ENCODE measurements at regions not wholly inside any gene's neighbourhood (a gene's known extent, or its start where the extent isn't known, plus 50 kb on each side); places are given as distances from the start of the nearest gene placed in this dataset.
"Not testable (repeated sequence)": the region's sequence is repeated elsewhere in the genome, so short reads cannot be mapped to it uniquely, and the experiment has no call there.

DNA sequence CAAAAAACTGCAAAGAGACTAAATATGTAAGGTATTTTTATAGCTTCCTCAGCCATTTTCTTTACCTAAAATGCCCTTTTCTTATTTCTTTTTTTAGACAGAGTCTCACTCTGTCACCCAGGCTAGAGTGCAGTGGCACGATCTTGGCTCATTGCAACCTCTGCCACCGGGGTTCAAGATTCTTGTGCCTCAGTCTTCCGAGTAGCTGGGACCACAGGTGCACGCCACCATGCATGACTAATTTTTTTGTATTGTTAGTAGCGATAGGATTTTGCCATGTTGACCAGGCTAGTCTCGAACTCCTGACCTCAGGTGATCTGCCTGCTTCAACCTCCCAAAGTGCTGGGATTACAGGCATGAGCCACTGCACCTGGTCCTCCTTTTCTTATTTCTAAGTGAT, 99.4 kb upstream of the CHD1 start:
- H3K9me3 Mint-ChIP-seq, ATAC-seq, DNase-seq, H3K27me3 Mint-ChIP-seq: not testable (repeated sequence)
- Mint-ChIP-seq H3K27ac (peak overlapping the region in 1 of 2 donors; percentile 73), H3K4me3 (peak overlapping the region; percentile 19 to 21), H3K4me1 (peaks cover 57% of the 10 kb centered on the region)

DNA sequence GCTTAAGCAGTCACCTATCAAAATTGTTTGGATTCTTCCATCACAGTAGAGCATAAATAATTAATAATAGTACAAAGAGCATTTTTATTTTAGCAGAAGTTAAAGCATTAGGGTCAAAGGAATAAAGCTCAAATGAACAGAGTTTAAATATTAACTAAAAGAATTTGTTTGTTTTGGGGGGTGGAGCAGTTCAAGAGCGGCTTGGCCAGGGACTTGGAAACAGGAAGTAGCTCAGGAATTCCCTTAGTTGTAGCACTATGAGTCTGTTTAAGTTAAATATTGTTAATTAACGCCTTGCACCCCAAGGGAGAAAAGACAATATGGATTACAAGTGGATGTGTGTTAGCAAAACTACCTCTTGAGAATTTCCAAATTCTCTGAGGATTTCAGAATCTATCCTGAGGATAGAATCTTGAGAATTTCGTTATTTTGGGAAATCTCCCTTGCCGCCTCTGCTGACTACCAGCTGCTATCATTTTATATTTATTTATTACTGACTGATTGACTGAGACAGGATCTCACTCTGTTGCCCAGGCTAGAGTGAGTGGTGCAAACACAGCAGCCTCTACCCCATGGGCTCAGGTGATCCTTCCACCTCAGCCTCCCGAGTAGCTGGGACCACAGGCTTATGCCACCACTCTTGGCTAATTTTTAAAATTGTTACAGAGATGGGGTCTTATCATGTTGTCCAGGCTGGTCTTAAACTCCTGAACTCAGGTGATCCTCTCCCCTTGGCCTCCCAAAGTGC, 96.7 kb upstream of the CHD1 start:
- ATAC-seq (no peak), DNase-seq (no peak)
- peak overlapping the region in 1 of 2 donors; percentile 11 for H3K27ac Mint-ChIP-seq
- H3K4me1 Mint-ChIP-seq: peaks cover 40% of the 10 kb centered on the region
- H3K9me3 Mint-ChIP-seq: no peaks in the 10 kb centered on the region
- H3K27me3 Mint-ChIP-seq: no peaks in the 10 kb centered on the region
- H3K4me3 Mint-ChIP-seq: no peak overlapping the region

DNA sequence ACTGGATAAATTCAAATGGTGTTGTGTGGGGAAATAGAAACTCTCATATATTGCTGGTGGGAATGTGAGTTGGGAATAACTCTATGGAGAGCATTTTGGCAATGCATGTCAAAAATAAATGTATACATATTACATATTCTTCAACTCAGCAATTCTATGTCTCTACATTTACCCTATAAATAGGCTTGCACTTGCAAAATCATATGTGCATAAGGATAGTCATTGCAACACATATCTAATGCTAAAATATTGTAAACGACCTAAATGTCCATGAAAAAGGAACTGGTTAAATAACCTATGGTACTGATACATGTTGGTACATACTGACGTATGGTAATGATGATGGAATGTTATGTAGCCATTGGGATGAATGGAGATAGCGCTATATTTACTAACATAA, 94.5 kb upstream of the CHD1 start:
- Mint-ChIP-seq H3K27me3 (no peaks in the 10 kb centered on the region), H3K27ac (no peak overlapping the region), H3K9me3 (no peaks in the 10 kb centered on the region), H3K4me1 (peaks cover 32% of the 10 kb centered on the region), H3K4me3 (no peak overlapping the region)
- ATAC-seq (no peak), DNase-seq (no peak)

DNA sequence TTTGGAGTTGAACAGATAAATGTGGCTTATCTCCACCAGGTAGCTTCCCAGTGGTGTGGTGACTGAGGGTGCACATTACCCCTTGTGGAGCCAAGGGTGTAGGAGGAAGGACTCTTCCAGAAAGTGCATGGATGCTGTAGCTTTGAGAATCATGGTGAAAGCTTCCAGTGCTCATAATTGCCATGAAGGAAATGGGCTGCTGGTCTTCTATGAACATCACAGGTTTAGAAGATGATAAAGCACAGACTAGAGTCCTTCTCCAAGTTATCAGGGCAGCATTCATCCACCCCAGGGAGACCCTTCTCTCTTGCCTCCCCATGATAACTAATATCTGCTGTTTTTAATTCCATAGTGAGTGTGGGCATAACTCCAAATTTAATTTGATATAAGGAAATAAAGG, 93.4 kb upstream of the CHD1 start:
- Mint-ChIP-seq H3K9me3 (no peaks in the 10 kb centered on the region), H3K27me3 (no peaks in the 10 kb centered on the region), H3K4me3 (no peak overlapping the region), H3K27ac (no peak overlapping the region), H3K4me1 (peaks cover 21% of the 10 kb centered on the region)
- no peak for ATAC-seq
- DNase-seq: no peak

DNA sequence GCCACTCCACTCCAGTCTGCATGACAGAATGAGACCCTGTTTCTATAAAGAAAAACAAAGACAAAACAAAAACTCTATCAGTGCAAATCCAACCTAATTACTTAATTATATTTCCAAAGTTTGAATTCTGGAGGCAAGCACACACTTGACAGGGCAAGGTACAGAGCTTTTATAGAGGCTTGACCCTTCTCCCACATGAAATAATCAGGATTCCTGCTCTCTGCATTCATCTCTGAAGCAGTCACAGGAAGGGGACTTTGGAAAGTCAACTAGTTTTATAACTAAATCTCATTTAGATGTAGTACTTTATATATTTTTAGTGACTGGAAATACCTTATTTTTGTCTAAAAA, 91.9 kb upstream of the CHD1 start:
- ATAC-seq: no peak
- peaks cover 7% of the 10 kb centered on the region for H3K4me1 Mint-ChIP-seq

DNA sequence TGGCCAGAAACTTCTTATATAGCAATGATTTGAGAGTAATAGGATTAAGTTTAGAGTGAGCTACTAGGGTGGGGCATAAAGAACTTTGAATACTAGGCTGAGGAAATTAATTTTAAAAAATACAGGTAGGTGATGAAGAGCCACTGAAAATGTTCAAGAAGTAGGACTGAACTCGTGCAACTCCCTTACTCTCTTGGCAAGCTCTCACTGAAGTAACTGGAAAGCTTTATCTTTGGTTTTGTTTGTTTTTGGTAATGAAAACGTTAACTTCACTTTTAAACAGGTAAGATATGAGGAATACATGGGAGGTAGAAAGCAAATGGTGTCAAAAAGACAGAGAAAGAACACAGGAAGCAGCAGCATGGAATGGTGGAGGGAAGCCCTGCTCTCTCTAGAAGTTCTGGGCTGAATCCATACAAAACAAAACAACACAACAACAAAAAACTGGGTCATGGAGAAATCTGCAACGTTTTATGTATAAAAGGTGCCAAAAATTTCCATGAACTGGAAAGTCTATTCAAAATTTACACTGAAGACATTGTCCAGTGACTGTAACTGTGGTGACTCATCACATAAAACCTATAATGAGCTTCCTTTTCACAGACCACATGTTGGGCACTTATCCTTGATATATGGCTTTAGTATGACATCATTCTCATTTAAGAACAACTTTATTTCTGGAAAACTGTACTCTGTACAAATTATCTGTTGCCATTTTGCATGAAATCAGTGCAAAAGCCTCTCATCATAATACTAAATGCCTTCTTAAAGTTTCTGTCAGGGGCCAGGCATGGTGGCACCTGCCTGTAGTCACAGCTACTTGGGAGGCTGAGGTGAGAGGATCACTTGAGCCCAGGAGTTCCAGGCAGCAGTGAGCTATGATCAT, 91.2 kb upstream of the CHD1 start:
- DNase-seq: no peak
- Mint-ChIP-seq H3K4me3 (no peak overlapping the region), H3K27ac (no peak overlapping the region), H3K9me3 (peaks cover 0 to 7% of the 10 kb centered on the region in 2 donors), H3K27me3 (no peaks in the 10 kb centered on the region), H3K4me1 (peaks cover 7% of the 10 kb centered on the region)
- ATAC-seq: no peak

More for the DNA sequence above, 91.9 kb upstream of the CHD1 start:
- Mint-ChIP-seq H3K27ac (no peak overlapping the region), H3K27me3 (no peaks in the 10 kb centered on the region), H3K9me3 (peaks cover 0 to under 1% of the 10 kb centered on the region in 2 donors), H3K4me3 (no peak overlapping the region)
- no peak for DNase-seq

DNA sequence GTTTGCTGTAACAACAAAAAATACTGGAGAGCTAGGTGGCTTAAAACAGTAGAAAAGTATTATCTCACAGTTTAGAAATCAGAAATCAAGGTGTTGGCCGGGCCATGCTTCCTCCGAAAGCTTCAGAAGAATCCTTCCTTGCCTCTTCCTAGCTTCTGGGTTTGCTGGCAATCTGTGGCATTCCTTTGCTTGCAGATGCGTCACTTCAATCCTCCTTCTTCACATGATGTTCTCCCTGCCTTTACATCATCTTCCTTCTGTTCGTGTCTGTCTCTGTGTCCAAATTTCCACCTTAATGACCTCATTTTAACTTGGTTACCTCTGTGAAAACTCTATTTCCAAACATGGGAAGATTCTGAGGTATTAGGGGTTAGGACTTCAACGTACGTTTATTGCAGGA, 90.4 kb upstream of the CHD1 start:
- ATAC-seq: no peak
- Mint-ChIP-seq H3K27me3 (no peaks in the 10 kb centered on the region), H3K4me3 (no peak overlapping the region), H3K9me3 (peaks cover 0 to 7% of the 10 kb centered on the region in 2 donors), H3K4me1 (peaks cover 7% of the 10 kb centered on the region), H3K27ac (no peak overlapping the region)
- DNase-seq: no peak

DNA sequence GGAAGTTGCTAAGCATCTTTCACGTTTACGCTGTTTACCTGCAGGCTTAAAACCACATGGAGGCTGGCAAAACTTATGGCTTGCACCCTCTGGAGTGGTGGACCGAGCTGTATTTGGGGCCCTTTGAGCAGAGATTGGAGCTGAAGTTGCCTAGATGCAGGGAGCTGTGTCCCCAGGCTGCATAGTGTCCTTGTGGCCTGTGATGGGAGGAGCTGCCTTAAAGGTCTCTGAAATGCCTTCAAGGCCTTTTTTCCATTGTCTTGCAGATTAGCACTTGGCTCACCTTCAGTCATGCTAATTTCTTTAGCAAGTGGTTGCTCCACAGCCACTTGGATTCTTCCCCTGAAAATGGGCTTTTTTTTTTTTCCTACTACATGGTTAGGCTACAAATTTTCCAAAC, 81.5 kb upstream of the CHD1 start:
- Mint-ChIP-seq H3K4me1 (peaks cover 4% of the 10 kb centered on the region), H3K27me3 (no peaks in the 10 kb centered on the region), H3K27ac (no peak overlapping the region), H3K9me3 (peaks cover 0 to 6% of the 10 kb centered on the region in 2 donors), H3K4me3 (no peak overlapping the region)
- no peak for ATAC-seq
- no peak for DNase-seq

DNA sequence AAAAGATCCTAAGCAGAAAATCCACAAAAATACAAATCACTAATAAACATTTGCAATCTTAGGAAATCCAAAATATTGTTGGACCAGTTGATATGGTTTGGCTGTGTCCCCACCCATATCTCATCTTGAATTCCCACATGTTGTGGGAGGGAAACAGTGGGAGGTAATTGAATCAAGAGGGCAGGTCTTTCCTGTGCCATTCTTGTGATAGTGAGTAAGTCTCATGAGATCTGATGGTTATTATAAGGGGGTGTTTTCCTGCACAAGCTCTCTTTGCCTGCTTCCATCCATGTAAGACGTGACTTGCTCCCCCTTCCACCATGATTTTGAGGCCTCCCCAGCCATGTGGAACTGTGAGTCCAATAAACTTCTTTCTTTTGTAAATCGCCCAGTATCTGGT, 79.2 kb upstream of the CHD1 start:
- not testable (repeated sequence) for H3K9me3 Mint-ChIP-seq, DNase-seq, H3K4me3 Mint-ChIP-seq, H3K27ac Mint-ChIP-seq, H3K27me3 Mint-ChIP-seq, ATAC-seq
- peaks cover 15% of the 10 kb centered on the region for H3K4me1 Mint-ChIP-seq

DNA sequence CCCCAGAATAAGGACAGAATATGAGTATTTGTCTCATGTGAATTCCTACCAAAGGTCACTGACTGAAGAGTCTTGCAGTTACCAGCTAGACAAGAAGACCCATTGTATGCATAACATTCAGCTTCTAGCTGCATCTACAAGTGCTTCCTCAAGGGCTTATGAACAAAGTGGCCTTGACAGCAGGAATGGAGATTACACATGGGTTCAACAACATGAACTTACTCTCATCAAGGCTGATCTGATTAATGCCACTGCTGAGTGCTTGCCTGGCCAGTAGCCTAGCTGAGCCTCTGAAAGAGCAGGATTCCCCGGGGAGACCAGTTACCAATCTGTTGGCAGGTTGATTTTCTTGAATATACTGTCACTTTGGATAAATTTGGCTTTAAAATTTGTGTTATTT, 76.7 kb upstream of the CHD1 start:
- Mint-ChIP-seq H3K9me3 (no peaks in the 10 kb centered on the region), H3K4me1 (peaks cover 15% of the 10 kb centered on the region), H3K27me3 (no peaks in the 10 kb centered on the region), H3K27ac (no peak overlapping the region), H3K4me3 (no peak overlapping the region)
- ATAC-seq (no peak), DNase-seq (no peak)

DNA sequence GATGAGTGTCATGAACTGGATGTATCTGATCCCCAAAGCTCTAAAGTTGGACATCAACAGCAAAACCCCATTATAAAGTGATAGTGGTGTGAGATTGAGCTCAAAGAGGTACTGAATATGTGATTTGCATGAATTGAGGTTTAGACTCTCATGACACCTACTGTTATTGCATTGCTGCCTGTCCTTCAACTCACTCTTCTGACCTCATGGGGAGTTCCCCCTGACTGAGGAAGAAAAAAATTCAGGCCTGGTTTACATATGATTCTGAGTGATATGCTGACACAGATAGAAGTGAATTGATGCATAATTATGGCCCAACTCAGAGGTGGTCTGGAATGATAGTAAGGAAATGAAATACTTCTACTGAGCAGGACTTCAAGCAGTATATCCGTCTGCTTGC, 76.2 kb upstream of the CHD1 start:
- H3K9me3 Mint-ChIP-seq: no peaks in the 10 kb centered on the region
- H3K27me3 Mint-ChIP-seq: no peaks in the 10 kb centered on the region
- DNase-seq (peak; percentile 18 to 51), ATAC-seq (peak; percentile 100)
- no peak overlapping the region for H3K4me3 Mint-ChIP-seq
- H3K4me1 Mint-ChIP-seq: peaks cover 15% of the 10 kb centered on the region
- peak overlapping the region in 1 of 2 donors; percentile 8 for H3K27ac Mint-ChIP-seq

DNA sequence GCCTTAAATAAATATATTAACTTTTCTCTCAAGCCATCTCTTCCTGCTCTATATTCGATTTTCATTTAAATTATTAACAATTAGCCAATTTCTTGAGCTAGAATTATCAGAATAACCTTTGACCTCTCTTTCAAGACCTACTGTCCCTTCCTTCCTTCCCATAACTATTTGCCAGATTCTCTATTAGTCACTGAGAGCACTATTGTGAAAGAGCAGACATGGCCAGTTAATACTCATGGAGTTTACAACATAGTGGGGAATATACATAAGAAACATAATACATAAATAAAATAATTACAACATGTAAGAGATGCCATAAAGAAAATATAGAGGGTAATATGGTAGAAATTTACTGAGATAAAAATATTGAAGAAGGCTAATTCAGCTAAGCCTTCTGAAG, 72.1 kb upstream of the CHD1 start:
- Mint-ChIP-seq H3K27ac (no peak overlapping the region), H3K27me3 (no peaks in the 10 kb centered on the region), H3K4me3 (no peak overlapping the region), H3K9me3 (no peaks in the 10 kb centered on the region), H3K4me1 (peaks cover 15% of the 10 kb centered on the region)
- DNase-seq: no peak
- ATAC-seq: no peak

DNA sequence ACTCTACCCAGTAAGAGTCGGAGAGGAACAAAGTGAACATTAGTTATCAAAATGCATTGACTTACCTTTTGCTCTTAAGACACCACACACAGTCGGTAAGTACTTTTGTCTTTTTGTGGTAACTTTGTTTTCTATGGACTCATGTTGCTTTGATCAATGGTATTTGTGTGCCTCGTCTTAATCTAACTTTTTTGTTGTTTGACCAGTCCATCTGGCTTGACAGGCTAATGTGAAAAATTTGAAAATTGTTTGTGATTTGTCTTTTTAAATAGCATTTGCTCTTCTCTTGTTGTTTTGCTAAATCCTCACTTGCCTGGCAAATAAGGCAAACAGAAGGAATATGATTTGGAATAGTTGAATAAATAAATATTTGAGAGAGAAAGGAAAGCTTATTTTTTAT, 71.4 kb upstream of the CHD1 start:
- no peak overlapping the region for H3K4me3 Mint-ChIP-seq

DNA sequence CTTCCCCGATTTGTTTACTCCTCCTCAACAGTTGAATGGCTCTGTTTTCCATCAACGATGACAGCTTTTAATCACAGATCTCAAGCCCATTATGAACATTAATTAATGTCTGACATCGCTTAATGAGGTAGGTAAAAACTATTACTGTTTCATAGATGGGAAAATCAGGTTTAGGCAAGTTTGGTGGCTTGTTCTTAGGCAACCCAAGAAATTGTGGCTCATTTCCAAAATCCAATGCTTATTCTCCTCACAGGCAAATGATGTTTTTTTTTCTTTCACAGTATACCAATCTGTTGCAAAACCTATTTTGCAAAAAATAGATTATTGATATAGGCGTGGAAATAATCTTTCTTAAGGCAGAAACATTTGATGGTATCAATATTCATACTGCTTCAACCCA, 70.8 kb upstream of the CHD1 start:
- H3K4me1 Mint-ChIP-seq: peaks cover 4% of the 10 kb centered on the region
- no peaks in the 10 kb centered on the region for H3K9me3 Mint-ChIP-seq
- H3K27ac Mint-ChIP-seq: no peak overlapping the region
- no peak for ATAC-seq
- no peak overlapping the region for H3K4me3 Mint-ChIP-seq
- no peaks in the 10 kb centered on the region for H3K27me3 Mint-ChIP-seq
- no peak for DNase-seq

More for the DNA sequence above, 71.4 kb upstream of the CHD1 start:
- DNase-seq (no peak), ATAC-seq (no peak)
- Mint-ChIP-seq H3K27ac (no peak overlapping the region), H3K27me3 (no peaks in the 10 kb centered on the region), H3K9me3 (no peaks in the 10 kb centered on the region), H3K4me1 (peaks cover 10% of the 10 kb centered on the region)

DNA sequence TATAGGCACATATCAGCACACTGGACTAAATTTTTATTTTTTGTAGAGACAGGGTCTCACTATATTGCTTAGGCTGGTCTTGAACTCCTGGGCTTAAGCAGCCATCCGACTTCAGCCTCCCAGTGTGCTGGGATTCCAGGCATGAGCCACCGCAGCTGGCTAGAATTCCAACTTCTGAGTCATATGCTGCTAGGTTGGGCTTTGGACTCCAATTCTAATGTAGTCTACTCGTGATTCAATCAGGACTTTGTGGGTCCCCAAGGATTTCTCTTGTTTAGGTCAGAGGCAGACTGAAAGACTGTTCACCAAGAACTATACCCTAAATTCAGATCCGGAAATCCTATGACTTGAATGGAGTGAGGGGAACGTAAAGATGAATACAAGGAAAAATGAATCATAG, 68.2 kb upstream of the CHD1 start:
- peaks cover 10% of the 10 kb centered on the region for H3K4me1 Mint-ChIP-seq
- no peak overlapping the region for H3K27ac Mint-ChIP-seq
- no peak overlapping the region for H3K4me3 Mint-ChIP-seq
- DNase-seq (no peak), ATAC-seq (no peak)
- no peaks in the 10 kb centered on the region for H3K9me3 Mint-ChIP-seq
- no peaks in the 10 kb centered on the region for H3K27me3 Mint-ChIP-seq

DNA sequence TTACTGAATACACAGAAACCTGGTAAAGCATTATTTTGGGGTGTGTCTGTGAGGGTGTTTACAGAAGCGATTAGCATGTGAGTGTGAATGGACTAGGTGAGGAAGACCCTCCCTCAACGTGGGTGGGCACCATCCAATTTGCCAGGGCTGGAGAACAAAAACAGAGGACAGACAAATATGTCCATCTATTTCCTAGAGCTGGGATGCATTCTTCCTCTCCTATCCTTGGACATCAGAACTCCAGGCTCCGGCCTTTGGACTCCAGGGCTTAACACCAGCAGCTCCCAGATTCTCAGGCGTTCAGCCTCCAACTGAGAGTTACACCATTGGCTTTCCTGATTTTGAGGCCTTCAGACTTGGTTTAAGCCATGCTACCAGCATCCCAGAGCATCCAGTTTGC, 65.8 kb upstream of the CHD1 start:
- no peak for ATAC-seq
- Mint-ChIP-seq H3K9me3 (no peaks in the 10 kb centered on the region), H3K27ac (no peak overlapping the region), H3K4me1 (peaks cover 14% of the 10 kb centered on the region), H3K27me3 (no peaks in the 10 kb centered on the region), H3K4me3 (no peak overlapping the region)
- no peak for DNase-seq

Measured in stimulated activated naive CD8-positive, alpha-beta T cell treated with anti-CD3 and anti-CD28 coated beads, Interleukin-15, amount 100 ng/mL, for 72 hours (primary cell).